Fibroblast of gingiva (primary cell): ENCODE measurements at regions not wholly inside any gene's neighbourhood (a gene's known extent, or its start where the extent isn't known, plus 50 kb on each side); places are given as distances from the start of the nearest gene placed in this dataset.
"Not testable (repeated sequence)": the region's sequence is repeated elsewhere in the genome, so short reads cannot be mapped to it uniquely, and the experiment has no call there.

Experiments used
- DNase-seq: peaks from one replicate; pipeline ENCODE4 v3.0.0-alpha.2; 2011; ENCODE audit warnings: low read depth

GRCh38 chr18:14606546-14606945 is 63.1 kb upstream of the POTEC start:
- DNase-seq, result not testable (repeated sequence)

GRCh38 chr18:14607360-14607759 is 64.0 kb upstream of the POTEC start:
- DNase-seq, result not testable (repeated sequence)

- not testable (repeated sequence) for DNase-seq
Measured at GRCh38 chr18:14612422-14612821, 69.0 kb upstream of the POTEC start.

GRCh38 chr18:14614485-14614884 is 71.1 kb upstream of the POTEC start:
- not testable (repeated sequence) for DNase-seq

- not testable (repeated sequence) for DNase-seq
Measured at GRCh38 chr18:14627336-14627735, 83.9 kb upstream of the POTEC start.

- DNase-seq, result not testable (repeated sequence)
Measured at GRCh38 chr18:14628323-14628978, 85.1 kb upstream of the POTEC start.

GRCh38 chr18:14628979-14629325 is 85.6 kb upstream of the POTEC start:
- DNase-seq, result peak; percentile 3

GRCh38 chr18:14632976-14633375 is 89.6 kb upstream of the POTEC start:
- not testable (repeated sequence) for DNase-seq

GRCh38 chr18:14638008-14638407 is 94.6 kb upstream of the POTEC start:
- not testable (repeated sequence) for DNase-seq

- not testable (repeated sequence) for DNase-seq
Measured at GRCh38 chr18:14641121-14641520, 97.7 kb upstream of the POTEC start.

- not testable (repeated sequence) for DNase-seq
Measured at GRCh38 chr18:14643715-14644290, 100.4 kb upstream of the POTEC start.

- not testable (repeated sequence) for DNase-seq
Measured at GRCh38 chr18:14693051-14693450, 54.9 kb upstream of the ANKRD30B start.

- peak; percentile 1 for DNase-seq
Measured at GRCh38 chr18:14693882-14694281, 54.1 kb upstream of the ANKRD30B start.

- not testable (repeated sequence) for DNase-seq
Measured at GRCh38 chr18:14698006-14698405, 50.0 kb upstream of the ANKRD30B start.
